H1 (cell line): ENCODE measurements at regions not wholly inside any gene's neighbourhood (a gene's known extent, or its start where the extent isn't known, plus 50 kb on each side); places are given as distances from the start of the nearest gene placed in this dataset.

ENCODE experiments used
- CTCF ChIA-PET: fragments of 300-600 bp; sonication (Branson Sonifier 250); formaldehyde crosslinking; loops from one replicate; lab custom pipeline; 2021; ENCODE audit not compliant: partially characterized antibody; lab: Charles Lee
- POLR2A ChIA-PET: fragments of 300-600 bp; sonication (Branson Sonifier 250); formaldehyde crosslinking; loops from one replicate; lab custom pipeline; 2021; ENCODE audit warnings: inconsistent platforms; ENCODE audit not compliant: partially characterized antibody; lab: Charles Lee
- DNase-seq, 2 experiments: peaks; one replicate each; pipeline versions ENCODE4 v3.0.0 to v3.0.0-alpha.2; 2010 to 2022; ENCODE audit warnings: low spot score in 2 of 2, low read depth in 1 of 2, mixed read lengths in 1 of 2
- FAIRE-seq: peaks from 2 replicates; lab custom pipeline; 2011; peaks lifted over from hg19 to GRCh38; lab: Jason Lieb, UNC
- H2AFZ ChIP-seq: 2 replicates; pipeline ENCODE4 v1.8.1; 2012; ENCODE audit warnings: low read length, inconsistent platforms
- H2AK5ac ChIP-seq: 2 replicates; pipeline ENCODE4 v1.6.1; 2013; ENCODE audit warnings: low read depth, low read length
- H2BK120ac ChIP-seq: replicated peaks from 2 replicates; pipeline ENCODE3; 2013; ENCODE audit warnings: low read depth, low read length, inconsistent platforms
- H2BK12ac ChIP-seq: 2 replicates; pipeline ENCODE4 v1.6.1; 2013; ENCODE audit warnings: low read depth, low read length
- H2BK15ac ChIP-seq: 2 replicates; pipeline ENCODE4 v1.6.1; 2013; ENCODE audit warnings: low read length
- H2BK20ac ChIP-seq: 2 replicates; pipeline ENCODE4 v1.6.1; 2013; ENCODE audit warnings: low read length
- H2BK5ac ChIP-seq: 2 replicates; pipeline ENCODE4 v1.6.1; 2013; ENCODE audit warnings: low read depth, low read length
- H3K14ac ChIP-seq: 2 replicates; pipeline ENCODE4 v1.6.1; 2013; ENCODE audit warnings: inconsistent platforms; ENCODE audit not compliant: insufficient read length
- H3K18ac ChIP-seq: 2 replicates; pipeline ENCODE4 v1.6.1; 2013; ENCODE audit warnings: low read length; ENCODE audit errors: extremely low read depth
- H3K23ac ChIP-seq: 2 replicates; pipeline ENCODE4 v1.6.1; 2013; ENCODE audit warnings: inconsistent platforms; ENCODE audit not compliant: insufficient read length
- H3K23me2 ChIP-seq: 2 replicates; pipeline ENCODE4 v1.6.1; 2013; ENCODE audit warnings: low read depth, low read length
- H3K27ac ChIP-seq: 2 replicates; pipeline ENCODE4 v1.6.1; 2011; ENCODE audit warnings: low read depth, low read length, inconsistent platforms
- H3K27me3 ChIP-seq, 4 experiments: replicated peaks in 1 of 4; 1 replicate in 1 of 4; 2 replicates in 3 of 4; pipeline versions ENCODE4 v1.6.1 to v1.8.1; 2011 to 2013; ENCODE audit warnings: low read length in 3 of 4, mild to moderate bottlenecking in 3 of 4, inconsistent platforms in 2 of 4, mixed read lengths in 2 of 4, moderate library complexity in 1 of 4; ENCODE audit not compliant: control insufficient read depth in 3 of 4, insufficient read depth in 3 of 4; ENCODE audit errors: extremely low read depth in 1 of 4
- H3K36me3 ChIP-seq, 4 experiments: 2 replicates each; pipeline versions ENCODE4 v1.6.1 to v1.8.1; 2011 to 2013; ENCODE audit warnings: mild to moderate bottlenecking in 4 of 4, low read length in 3 of 4, moderate library complexity in 2 of 4, control low read depth in 1 of 4, inconsistent platforms in 1 of 4; ENCODE audit not compliant: insufficient read depth in 4 of 4, control insufficient read depth in 2 of 4
- H3K4ac ChIP-seq: replicated peaks from 2 replicates; pipeline ENCODE3; 2013; ENCODE audit warnings: low read length, low read depth, mixed read lengths, inconsistent platforms; ENCODE audit not compliant: insufficient read length
- H3K4me1 ChIP-seq, 4 experiments: replicated peaks in 1 of 4; 1 replicate in 1 of 4; 2 replicates in 3 of 4; pipeline versions ENCODE4 v1.6.1 to v1.8.1; 2011 to 2013; ENCODE audit warnings: low read length in 3 of 4, inconsistent platforms in 2 of 4, mixed read lengths in 1 of 4; ENCODE audit not compliant: insufficient read depth in 4 of 4, control insufficient read depth in 3 of 4
- H3K4me2 ChIP-seq, 2 experiments: 2 replicates each; pipeline versions ENCODE4 v1.6.1 to v1.8.1; 2011 to 2013; ENCODE audit warnings: low read depth in 2 of 2, low read length in 2 of 2, control low read depth in 1 of 2, inconsistent platforms in 1 of 2, mild to moderate bottlenecking in 1 of 2; ENCODE audit not compliant: insufficient read depth in 1 of 2
- H3K4me3 ChIP-seq, 4 experiments: fragments of 200-600, 300-600 bp in 1 of 4; sonication (generic), shearing (Covaris generic), sonication (Bioruptor Twin) in 1 of 4; 2 replicates each; pipeline versions ENCODE4 v1.5.1 to v1.8.1; 2011 to 2016; ENCODE audit warnings: low read length in 4 of 4, low read depth in 3 of 4, control low read depth in 2 of 4, inconsistent platforms in 2 of 4, mild to moderate bottlenecking in 2 of 4, mixed read lengths in 1 of 4, moderate library complexity in 1 of 4; ENCODE audit not compliant: insufficient read depth in 2 of 4; ENCODE audit errors: extremely low read depth in 1 of 4
- H3K56ac ChIP-seq: replicated peaks from 2 replicates; pipeline ENCODE3; 2013; ENCODE audit warnings: low read depth, mild to moderate bottlenecking, mixed read lengths, low read length, inconsistent platforms; ENCODE audit not compliant: insufficient read length
- H3K79me1 ChIP-seq: 2 replicates; pipeline ENCODE4 v1.6.1; 2013; ENCODE audit warnings: low read depth, low read length, control low read depth
- H3K79me2 ChIP-seq, 2 experiments: 2 replicates each; pipeline versions ENCODE4 v1.6.1 to v1.8.1; 2012 to 2013; ENCODE audit warnings: low read length in 2 of 2, mild to moderate bottlenecking in 2 of 2, inconsistent platforms in 1 of 2; ENCODE audit not compliant: insufficient read depth in 2 of 2, control insufficient read depth in 1 of 2
- H3K9ac ChIP-seq, 4 experiments: replicated peaks in 1 of 4; 1 replicate in 1 of 4; 2 replicates in 3 of 4; pipeline versions ENCODE4 v1.6.1 to v1.8.1; 2011 to 2013; ENCODE audit warnings: low read depth in 3 of 4, low read length in 3 of 4, control low read depth in 2 of 4, mild to moderate bottlenecking in 2 of 4, moderate library complexity in 2 of 4, inconsistent platforms in 1 of 4; ENCODE audit errors: extremely low read depth in 1 of 4
- H3K9me3 ChIP-seq, 2 experiments: 2 replicates each; pipeline versions ENCODE4 v1.6.1 to v1.8.1; 2012 to 2013; ENCODE audit warnings: mild to moderate bottlenecking in 2 of 2, moderate library complexity in 2 of 2, control low read depth in 1 of 2, inconsistent platforms in 1 of 2, low read depth in 1 of 2, low read length in 1 of 2, mixed read lengths in 1 of 2; ENCODE audit not compliant: insufficient read depth in 2 of 2
- H4K20me1 ChIP-seq, 2 experiments: replicated peaks in 1 of 2; 2 replicates each; pipeline versions ENCODE3 to v1.8.1; 2011 to 2013; ENCODE audit warnings: inconsistent platforms in 2 of 2, low read length in 2 of 2, mild to moderate bottlenecking in 1 of 2; ENCODE audit not compliant: insufficient read depth in 2 of 2, control insufficient read depth in 1 of 2
- H4K5ac ChIP-seq: 2 replicates; pipeline ENCODE4 v1.6.1; 2013; ENCODE audit warnings: low read length, low read depth, mixed read lengths, inconsistent platforms; ENCODE audit not compliant: insufficient read length
- H4K8ac ChIP-seq: 2 replicates; pipeline ENCODE4 v1.8.0; 2013; ENCODE audit warnings: mild to moderate bottlenecking, moderate library complexity, low read length, inconsistent platforms; ENCODE audit not compliant: insufficient read depth; ENCODE audit errors: extremely low read depth
- H4K91ac ChIP-seq: replicated peaks from 2 replicates; pipeline ENCODE3; 2013; ENCODE audit warnings: low read length, mixed read lengths, inconsistent platforms; ENCODE audit not compliant: insufficient read length
- CBX8 ChIP-seq: fragments of 300-800, 300-1000 bp; sonication (generic); IDR thresholded peaks from 2 replicates; pipeline ENCODE4 v1.7.1; 2016; ENCODE audit warnings: low read depth, low read length, borderline replicate concordance
- NANOG ChIP-seq: IDR thresholded peaks from 2 replicates; pipeline ENCODE4 v1.6.1; 2011; ENCODE audit warnings: low read length, low read depth, mild to moderate bottlenecking, inconsistent platforms; ENCODE audit not compliant: insufficient read depth, poor library complexity, severe bottlenecking
- RFX5 ChIP-seq: IDR thresholded peaks from 2 replicates; pipeline ENCODE4 v1.6.1; 2011; ENCODE audit warnings: low read depth, low read length, improper control_type of control experiment, borderline replicate concordance
- TCF12 ChIP-seq: IDR thresholded peaks from 2 replicates; pipeline ENCODE4 v1.6.1; 2011; ENCODE audit warnings: low read depth, mild to moderate bottlenecking, low read length
- ZNF274 ChIP-seq: IDR thresholded peaks from 2 replicates; pipeline ENCODE4 v1.7.0; 2012; ENCODE audit warnings: low read length, borderline replicate concordance; ENCODE audit errors: extremely low read depth
- WGBS, 2 experiments: shearing (Covaris generic) in 1 of 2; methylation state at CpG; one replicate each; pipeline versions ENCODE4 v1.1.6 to v1.1.7; 2013 to 2015; ENCODE audit warnings: low lambda C conversion rate in 2 of 2, mixed read lengths in 2 of 2, inconsistent platforms in 1 of 2, low coverage in 1 of 2, missing lambda C conversion rate in 1 of 2; ENCODE audit not compliant: insufficient replicate concordance in 2 of 2, insufficient coverage in 1 of 2, insufficient read length in 1 of 2; ENCODE audit errors: extremely low coverage in 1 of 2, missing lambda C conversion rate in 1 of 2; 5-methylcytosine and 5-hydroxymethylcytosine counted together

GRCh38 chr11:110778343-110778742 lies 66.1 kb upstream of the ARHGAP20 start:
- H3K56ac ChIP-seq, result no peak overlapping the region
- no peaks in the 10 kb centered on the region for H3K36me3 ChIP-seq
- no peak overlapping the region for H2BK5ac ChIP-seq
- no peak for FAIRE-seq
- no peak overlapping the region for H2BK20ac ChIP-seq
- no peak overlapping the region for H4K5ac ChIP-seq
- H2AFZ ChIP-seq, result no peak overlapping the region
- no peak overlapping the region for H3K27ac ChIP-seq
- no peak overlapping the region for H3K4ac ChIP-seq
- no peak overlapping the region for H3K4me2 ChIP-seq
- H2BK120ac ChIP-seq, result no peak overlapping the region
- H4K8ac ChIP-seq, result no peak overlapping the region
- no peaks in the 10 kb centered on the region for H3K79me2 ChIP-seq
- H2AK5ac ChIP-seq, result no peak overlapping the region
- no peaks in the 10 kb centered on the region for H4K20me1 ChIP-seq
- no peaks in the 10 kb centered on the region for H3K23me2 ChIP-seq
- no peak overlapping the region for H3K23ac ChIP-seq
- H3K9ac ChIP-seq, result no peak overlapping the region
- no peak overlapping the region for H2BK12ac ChIP-seq
- ChIA-PET POLR2A (no interaction called here), CTCF (no interaction called here)
- H3K4me1 ChIP-seq, result no peaks in the 10 kb centered on the region
- H3K27me3 ChIP-seq, result no peaks in the 10 kb centered on the region
- no peak for DNase-seq
- TF ChIP-seq CBX8, result no peak
- no peak for TF ChIP-seq NANOG
- TF ChIP-seq TCF12, result no peak
- no peak for TF ChIP-seq RFX5
- TF ChIP-seq ZNF274, result no peak
- no peaks in the 10 kb centered on the region for H3K79me1 ChIP-seq
- H3K9me3 ChIP-seq, result no peaks in the 10 kb centered on the region; a peak in 1 of 4 replicates
- no peak overlapping the region for H4K91ac ChIP-seq
- H2BK15ac ChIP-seq, result no peak overlapping the region
- no peak overlapping the region for H3K18ac ChIP-seq
- WGBS, 2 experiments, result 94% methylated on average over 1 of the region's 1 CpG; no CpG with 5 or more reads in 1 of the 2 experiments
- H3K14ac ChIP-seq, result no peak overlapping the region
- H3K4me3 ChIP-seq, result no peak overlapping the region
